ENCODE measurements at regions not wholly inside any gene's neighbourhood (a gene's known extent, or its start where the extent isn't known, plus 50 kb on each side); places are given as distances from the start of the nearest gene placed in this dataset.

DNA sequence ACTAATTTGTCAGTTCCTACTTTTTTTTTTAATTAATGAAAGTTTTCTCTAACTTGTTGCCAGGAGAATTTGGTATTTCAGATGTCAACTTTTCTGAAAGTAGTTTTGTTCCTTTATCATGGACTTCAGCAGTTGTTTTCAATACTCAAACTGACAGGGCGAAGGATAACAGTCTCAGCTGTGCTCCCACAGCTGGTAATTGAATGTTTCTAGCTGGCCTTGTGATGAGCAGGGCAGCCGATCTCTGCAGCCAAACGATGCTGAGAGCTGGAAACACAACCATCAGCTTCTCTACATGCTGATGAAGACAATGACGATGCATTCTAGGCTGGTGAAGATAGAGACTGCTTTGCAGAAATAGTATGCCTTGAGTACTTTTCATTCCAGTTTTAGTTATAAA lies 130.0 kb upstream of the MAP9 start:
- Histone ChIP-seq H3K9me2 (ENCODE audit: insufficient read depth) (no peaks in the 10 kb centered on the region), H3K4me2 (no peak overlapping the region), H3K79me2 (ENCODE audit: low read depth) (no peaks in the 10 kb centered on the region), H3K4me3 (no peak overlapping the region), H3K4me1 (replicated peaks; ENCODE audit: insufficient read depth) (no peaks in the 10 kb centered on the region), H3F3A (ENCODE audit: insufficient read depth, low read depth) (no peaks in the 10 kb centered on the region), H3K27ac (no peak overlapping the region), H4K20me1 (ENCODE audit: insufficient read depth) (no peaks in the 10 kb centered on the region), H3K27me3 (ENCODE audit: insufficient read depth, low read depth) (no peaks in the 10 kb centered on the region), H3K36me3 (ENCODE audit: low read depth) (no peaks in the 10 kb centered on the region), H3K9me3 (ENCODE audit: insufficient read depth, low read depth) (no peaks in the 10 kb centered on the region), H2AFZ (no peak overlapping the region)
- ChIA-PET CTCF (no interaction called here), POLR2A (ENCODE audit: unreplicated experiment) (no interaction called here)
- no peak for DNase-seq
- intact Hi-C loops (cut with micrococcal nuclease; ENCODE audit: unreplicated experiment) = no loop called here
- TF ChIP-seq, protein P1, sequence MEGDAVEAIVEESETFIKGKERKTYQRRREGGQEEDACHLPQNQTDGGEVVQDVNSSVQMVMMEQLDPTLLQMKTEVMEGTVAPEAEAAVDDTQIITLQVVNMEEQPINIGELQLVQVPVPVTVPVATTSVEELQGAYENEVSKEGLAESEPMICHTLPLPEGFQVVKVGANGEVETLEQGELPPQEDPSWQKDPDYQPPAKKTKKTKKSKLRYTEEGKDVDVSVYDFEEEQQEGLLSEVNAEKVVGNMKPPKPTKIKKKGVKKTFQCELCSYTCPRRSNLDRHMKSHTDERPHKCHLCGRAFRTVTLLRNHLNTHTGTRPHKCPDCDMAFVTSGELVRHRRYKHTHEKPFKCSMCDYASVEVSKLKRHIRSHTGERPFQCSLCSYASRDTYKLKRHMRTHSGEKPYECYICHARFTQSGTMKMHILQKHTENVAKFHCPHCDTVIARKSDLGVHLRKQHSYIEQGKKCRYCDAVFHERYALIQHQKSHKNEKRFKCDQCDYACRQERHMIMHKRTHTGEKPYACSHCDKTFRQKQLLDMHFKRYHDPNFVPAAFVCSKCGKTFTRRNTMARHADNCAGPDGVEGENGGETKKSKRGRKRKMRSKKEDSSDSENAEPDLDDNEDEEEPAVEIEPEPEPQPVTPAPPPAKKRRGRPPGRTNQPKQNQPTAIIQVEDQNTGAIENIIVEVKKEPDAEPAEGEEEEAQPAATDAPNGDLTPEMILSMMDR (conservative IDR thresholded peaks at IDR 0.05) = no peak
- no peak for TF ChIP-seq EZH2 (IDR thresholded peaks at IDR 0.05; ENCODE audit: low read depth)
- BruUV-seq (replicated peaks) = no TSS peak

DNA sequence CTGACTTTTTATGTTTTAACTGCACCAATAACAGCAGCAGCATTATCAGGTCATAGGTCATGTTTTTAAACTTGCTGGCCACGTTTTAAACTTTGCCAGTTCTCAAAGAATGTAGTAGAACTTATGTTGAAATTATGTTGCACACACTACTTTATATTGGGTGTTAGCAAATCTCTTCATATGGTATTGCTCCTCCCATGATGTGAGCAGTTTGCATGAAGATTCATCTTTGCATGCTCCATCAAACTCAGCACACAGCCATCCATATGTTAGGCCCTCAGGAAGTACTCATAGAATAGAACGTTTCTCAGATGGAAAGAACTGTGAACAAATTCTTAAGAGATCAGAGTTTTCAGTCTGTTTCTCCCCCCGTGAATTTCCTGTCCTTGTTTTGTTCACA lies 128.6 kb upstream of the MAP9 start:
- no peaks in the 10 kb centered on the region for H3K9me2 ChIP-seq (ENCODE audit: insufficient read depth)
- DNase-seq = no peak
- CTCF ChIA-PET = no interaction called here
- H3K4me3 ChIP-seq = no peak overlapping the region
- no peaks in the 10 kb centered on the region for H3K36me3 ChIP-seq (ENCODE audit: low read depth)
- no peaks in the 10 kb centered on the region for H3K79me2 ChIP-seq (ENCODE audit: low read depth)
- no TSS peak for BruUV-seq (replicated peaks)
- H3K4me1 ChIP-seq (replicated peaks; ENCODE audit: insufficient read depth) = no peaks in the 10 kb centered on the region
- no peaks in the 10 kb centered on the region for H4K20me1 ChIP-seq (ENCODE audit: insufficient read depth)
- no peak overlapping the region for H3K4me2 ChIP-seq
- POLR2A ChIA-PET (ENCODE audit: unreplicated experiment) = no interaction called here
- H3K27ac ChIP-seq = no peak overlapping the region
- no peaks in the 10 kb centered on the region for H3F3A ChIP-seq (ENCODE audit: insufficient read depth, low read depth)
- TF ChIP-seq, protein P1 (conservative IDR thresholded peaks at IDR 0.05) = no peak
- TF ChIP-seq EZH2 (IDR thresholded peaks at IDR 0.05; ENCODE audit: low read depth) = no peak
- H3K27me3 ChIP-seq (ENCODE audit: insufficient read depth, low read depth) = no peaks in the 10 kb centered on the region
- intact Hi-C loops (cut with micrococcal nuclease; ENCODE audit: unreplicated experiment) = no loop called here
- H2AFZ ChIP-seq = no peak overlapping the region
- H3K9me3 ChIP-seq (ENCODE audit: insufficient read depth, low read depth) = no peaks in the 10 kb centered on the region

DNA sequence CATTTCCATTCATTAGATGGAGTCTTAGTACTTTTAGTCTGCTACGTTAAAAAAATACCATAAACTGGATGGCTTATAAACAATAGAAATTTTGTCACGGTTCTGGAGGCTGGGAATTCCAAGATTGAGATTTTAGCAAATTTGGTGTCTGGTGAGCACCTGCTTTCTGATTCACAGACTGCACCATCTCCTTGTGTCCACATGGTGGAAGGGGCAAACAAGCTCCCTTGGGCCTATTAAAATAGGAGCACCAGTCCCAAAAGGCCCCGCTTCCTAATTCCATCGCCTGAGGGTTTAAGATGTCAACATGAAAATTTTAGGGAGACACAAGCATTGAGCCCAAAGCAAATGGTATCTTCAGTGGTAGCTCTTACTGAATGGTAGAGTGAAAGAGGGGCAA lies 120.5 kb upstream of the MAP9 start:
- H3F3A ChIP-seq (ENCODE audit: insufficient read depth, low read depth) = no peaks in the 10 kb centered on the region
- ChIA-PET CTCF (no interaction called here), POLR2A (ENCODE audit: unreplicated experiment) (no interaction called here)
- no peaks in the 10 kb centered on the region for H3K27me3 ChIP-seq (ENCODE audit: insufficient read depth, low read depth)
- BruUV-seq (replicated peaks) = no TSS peak
- H2AFZ ChIP-seq = no peak overlapping the region
- H3K79me2 ChIP-seq (ENCODE audit: low read depth) = no peaks in the 10 kb centered on the region
- H3K9me3 ChIP-seq (ENCODE audit: insufficient read depth, low read depth) = no peaks in the 10 kb centered on the region
- no peaks in the 10 kb centered on the region for H3K4me1 ChIP-seq (replicated peaks; ENCODE audit: insufficient read depth)
- H3K36me3 ChIP-seq (ENCODE audit: low read depth) = no peaks in the 10 kb centered on the region
- H3K9me2 ChIP-seq (ENCODE audit: insufficient read depth) = no peaks in the 10 kb centered on the region
- H4K20me1 ChIP-seq (ENCODE audit: insufficient read depth) = no peaks in the 10 kb centered on the region
- no peak overlapping the region for H3K4me3 ChIP-seq
- H3K27ac ChIP-seq = no peak overlapping the region
- DNase-seq = no peak
- TF ChIP-seq EZH2 (IDR thresholded peaks at IDR 0.05; ENCODE audit: low read depth) = no peak
- TF ChIP-seq, protein P1 (conservative IDR thresholded peaks at IDR 0.05) = no peak
- no peak overlapping the region for H3K4me2 ChIP-seq
- intact Hi-C loops (cut with micrococcal nuclease; ENCODE audit: unreplicated experiment) = no loop called here
